ENCODE measurements at regions not wholly inside any gene's neighbourhood (a gene's known extent, or its start where the extent isn't known, plus 50 kb on each side); places are given as distances from the start of the nearest gene placed in this dataset.

DNA sequence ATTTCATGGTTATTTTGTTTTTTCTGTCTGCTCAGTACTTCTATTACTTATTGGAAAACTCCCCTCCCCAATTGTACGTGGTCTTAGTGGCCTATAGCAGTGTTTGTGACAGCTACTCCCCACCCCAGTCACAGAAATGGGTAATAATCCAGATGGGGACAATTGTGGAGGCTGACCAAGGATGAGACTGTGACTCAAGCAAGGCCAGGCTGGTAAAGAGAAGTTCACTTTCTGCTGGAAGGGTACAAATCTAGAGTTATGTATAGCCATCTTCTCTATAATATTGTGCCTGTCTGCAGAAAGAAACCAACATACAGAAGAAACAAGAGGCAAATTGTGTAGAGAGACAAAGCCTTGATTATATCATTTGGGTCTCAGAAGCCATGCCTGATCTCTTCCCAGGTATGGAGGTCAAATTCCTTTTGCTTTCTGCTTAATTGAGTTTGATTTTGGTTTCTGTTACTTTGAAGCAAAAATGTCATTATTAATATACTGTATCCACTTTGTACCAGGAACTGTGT lies 270.4 kb downstream of the HLX start:
- H3K27ac ChIP-seq = no peak overlapping the region
- no peak for TF ChIP-seq ZFX (IDR thresholded peaks at IDR 0.05)
- TF ChIP-seq, protein P1, sequence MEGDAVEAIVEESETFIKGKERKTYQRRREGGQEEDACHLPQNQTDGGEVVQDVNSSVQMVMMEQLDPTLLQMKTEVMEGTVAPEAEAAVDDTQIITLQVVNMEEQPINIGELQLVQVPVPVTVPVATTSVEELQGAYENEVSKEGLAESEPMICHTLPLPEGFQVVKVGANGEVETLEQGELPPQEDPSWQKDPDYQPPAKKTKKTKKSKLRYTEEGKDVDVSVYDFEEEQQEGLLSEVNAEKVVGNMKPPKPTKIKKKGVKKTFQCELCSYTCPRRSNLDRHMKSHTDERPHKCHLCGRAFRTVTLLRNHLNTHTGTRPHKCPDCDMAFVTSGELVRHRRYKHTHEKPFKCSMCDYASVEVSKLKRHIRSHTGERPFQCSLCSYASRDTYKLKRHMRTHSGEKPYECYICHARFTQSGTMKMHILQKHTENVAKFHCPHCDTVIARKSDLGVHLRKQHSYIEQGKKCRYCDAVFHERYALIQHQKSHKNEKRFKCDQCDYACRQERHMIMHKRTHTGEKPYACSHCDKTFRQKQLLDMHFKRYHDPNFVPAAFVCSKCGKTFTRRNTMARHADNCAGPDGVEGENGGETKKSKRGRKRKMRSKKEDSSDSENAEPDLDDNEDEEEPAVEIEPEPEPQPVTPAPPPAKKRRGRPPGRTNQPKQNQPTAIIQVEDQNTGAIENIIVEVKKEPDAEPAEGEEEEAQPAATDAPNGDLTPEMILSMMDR (conservative IDR thresholded peaks at IDR 0.05) = no peak

DNA sequence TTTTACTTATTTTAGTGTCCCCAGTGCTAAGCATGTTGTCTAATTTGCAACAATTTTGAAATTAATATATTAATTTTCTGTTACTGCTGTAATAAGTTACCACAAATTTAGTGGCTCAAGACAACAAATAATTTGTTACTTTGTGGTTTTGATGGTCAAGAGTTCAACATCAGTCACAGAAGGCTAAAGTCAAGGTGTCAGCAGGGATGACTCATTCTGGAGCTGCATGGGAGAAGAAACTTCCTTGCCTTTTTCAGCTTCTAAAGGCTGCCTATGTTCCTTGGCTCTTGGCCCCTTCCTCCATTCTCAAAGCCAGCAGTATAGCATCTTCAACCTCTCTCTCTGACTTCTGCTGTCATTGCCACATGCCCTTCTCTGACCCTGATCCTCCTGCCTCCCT lies 271.8 kb downstream of the HLX start:
- no peak overlapping the region for H3K27ac ChIP-seq
- TF ChIP-seq, protein P1 (conservative IDR thresholded peaks at IDR 0.05) = no peak
- no peak for TF ChIP-seq ZFX (IDR thresholded peaks at IDR 0.05)

DNA sequence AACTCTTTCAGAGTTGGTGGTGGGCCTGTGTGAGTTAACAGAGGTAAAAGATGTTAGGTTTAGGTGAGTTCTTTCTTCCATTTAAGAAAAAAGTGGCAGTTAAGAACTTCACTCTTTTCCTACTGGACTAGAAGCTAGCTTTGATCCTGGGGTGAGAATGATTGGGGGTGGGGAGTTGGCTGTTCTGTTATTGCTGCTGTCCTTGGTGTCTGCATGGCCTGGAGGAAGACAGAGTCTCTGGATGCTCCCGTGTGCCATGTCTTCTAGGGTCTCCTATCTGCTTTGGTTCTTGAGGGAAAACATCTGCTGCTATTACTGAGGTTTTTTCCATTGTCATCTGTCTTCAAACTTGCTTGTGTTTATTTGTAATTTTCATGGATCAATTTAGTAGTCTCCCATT lies 275.7 kb downstream of the HLX start:
- H3K27ac ChIP-seq = no peak overlapping the region
- no peak for TF ChIP-seq ZFX (IDR thresholded peaks at IDR 0.05)
- TF ChIP-seq, protein P1 (conservative IDR thresholded peaks at IDR 0.05) = no peak

DNA sequence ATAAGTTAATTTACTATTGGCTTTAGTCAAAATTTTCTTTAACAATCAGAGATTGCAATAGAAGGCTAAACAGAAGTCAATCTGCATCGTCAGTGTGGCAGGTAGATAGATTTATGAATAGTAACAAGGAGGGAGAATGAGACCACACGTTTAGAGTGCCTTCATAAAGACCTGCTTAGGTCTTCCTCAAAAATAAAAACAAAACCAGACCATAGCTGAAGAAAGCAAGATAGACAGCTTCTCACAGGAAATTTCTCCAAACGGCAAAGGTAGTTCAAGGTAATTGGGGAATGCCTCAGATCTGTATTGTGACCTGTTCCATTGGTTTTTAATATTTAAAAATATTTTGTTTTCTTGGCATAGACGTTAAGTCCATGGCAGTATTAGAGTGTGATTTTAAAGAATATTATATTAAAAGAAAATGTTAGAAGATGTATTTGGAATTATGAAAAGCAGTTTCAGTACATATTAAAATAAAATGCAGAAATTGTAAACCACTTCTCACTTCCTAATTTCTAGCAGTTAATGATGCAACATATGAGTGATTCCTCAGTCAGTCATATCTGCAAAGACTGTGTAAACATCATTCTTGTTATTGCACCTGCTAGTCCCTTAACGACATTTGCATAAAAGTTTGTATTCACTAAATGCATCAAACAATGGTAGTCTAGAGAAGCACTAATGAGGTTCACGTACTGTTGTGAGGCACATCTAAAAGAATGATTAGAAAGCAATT lies 278.0 kb downstream of the HLX start:
- TF ChIP-seq, protein P1 (conservative IDR thresholded peaks at IDR 0.05) = no peak
- no peak for TF ChIP-seq ZFX (IDR thresholded peaks at IDR 0.05)
- H3K27ac ChIP-seq = no peak overlapping the region

DNA sequence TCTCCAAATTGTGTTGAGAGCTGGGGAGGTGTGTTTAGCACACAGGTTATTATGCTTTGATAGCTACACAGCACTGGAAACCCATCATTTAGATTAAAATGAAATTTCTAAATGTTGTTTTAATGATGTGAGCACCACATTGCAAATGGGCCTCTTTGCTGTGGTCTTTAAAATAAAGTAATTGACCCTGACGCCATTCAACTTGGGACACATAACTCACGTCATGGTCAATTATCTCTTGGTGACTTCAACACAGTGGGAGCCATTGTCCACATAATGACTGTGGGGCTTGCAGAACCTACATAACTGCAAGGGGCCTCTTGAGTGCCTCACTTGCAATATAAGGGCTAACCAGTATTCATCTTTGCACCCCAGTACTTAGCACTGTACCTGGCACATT lies 280.4 kb downstream of the HLX start:
- H3K27ac ChIP-seq = no peak overlapping the region
- no peak for TF ChIP-seq ZFX (IDR thresholded peaks at IDR 0.05)
- TF ChIP-seq, protein P1 (conservative IDR thresholded peaks at IDR 0.05) = no peak

DNA sequence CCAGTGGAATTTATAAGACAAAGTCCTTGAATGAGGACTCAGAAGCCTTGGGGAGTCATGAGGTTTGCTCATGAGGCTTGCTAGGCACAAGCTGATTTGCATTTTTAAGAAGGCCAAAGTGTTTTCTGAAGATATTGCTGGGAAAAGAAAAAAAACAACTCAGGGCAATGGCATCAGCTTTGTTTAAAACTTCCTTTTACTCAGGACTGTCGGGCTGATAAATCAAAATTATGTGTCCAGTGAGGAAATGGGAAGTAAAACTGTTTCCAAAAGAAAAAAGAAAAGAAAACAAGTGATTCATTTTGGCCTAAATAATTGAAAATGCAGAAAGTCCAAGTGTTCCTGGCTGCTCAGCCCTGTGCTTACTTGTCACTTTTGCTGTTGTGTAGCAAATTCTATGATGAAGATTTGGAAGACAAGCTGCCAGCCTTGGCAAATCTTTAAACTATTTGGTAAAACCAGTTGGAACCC lies 282.4 kb downstream of the HLX start:
- TF ChIP-seq ZFX (IDR thresholded peaks at IDR 0.05) = no peak
- TF ChIP-seq, protein P1 (conservative IDR thresholded peaks at IDR 0.05) = no peak
- H3K27ac ChIP-seq = no peak overlapping the region

DNA sequence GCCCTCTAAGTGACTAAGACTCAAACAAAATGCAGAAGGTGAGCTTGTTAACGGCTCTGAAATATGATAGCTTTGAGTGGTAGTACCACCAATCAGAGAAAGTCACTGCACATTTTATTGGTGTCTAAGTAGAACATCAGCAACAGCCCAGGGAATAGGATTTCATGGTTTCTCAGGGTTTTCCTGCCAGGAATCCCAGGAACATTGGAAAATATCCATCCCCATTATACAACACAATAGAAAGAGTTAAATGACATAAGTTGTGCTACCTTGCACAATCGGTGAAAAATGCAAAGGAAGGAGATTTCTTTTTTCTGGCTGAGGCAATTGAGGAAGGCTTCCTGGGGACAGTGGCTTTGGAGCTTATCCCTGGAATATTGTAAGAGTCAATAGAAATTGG lies 283.1 kb downstream of the HLX start:
- no peak overlapping the region for H3K27ac ChIP-seq

More for the DNA sequence above, 283.1 kb downstream of the HLX start:
- TF ChIP-seq, protein P1 (conservative IDR thresholded peaks at IDR 0.05) = no peak
- no peak for TF ChIP-seq ZFX (IDR thresholded peaks at IDR 0.05)
